ENCODE measurements at regions not wholly inside any gene's neighbourhood (a gene's known extent, or its start where the extent isn't known, plus 50 kb on each side); places are given as distances from the start of the nearest gene placed in this dataset.
"Not testable (repeated sequence)": the region's sequence is repeated elsewhere in the genome, so short reads cannot be mapped to it uniquely, and the experiment has no call there.

DNA sequence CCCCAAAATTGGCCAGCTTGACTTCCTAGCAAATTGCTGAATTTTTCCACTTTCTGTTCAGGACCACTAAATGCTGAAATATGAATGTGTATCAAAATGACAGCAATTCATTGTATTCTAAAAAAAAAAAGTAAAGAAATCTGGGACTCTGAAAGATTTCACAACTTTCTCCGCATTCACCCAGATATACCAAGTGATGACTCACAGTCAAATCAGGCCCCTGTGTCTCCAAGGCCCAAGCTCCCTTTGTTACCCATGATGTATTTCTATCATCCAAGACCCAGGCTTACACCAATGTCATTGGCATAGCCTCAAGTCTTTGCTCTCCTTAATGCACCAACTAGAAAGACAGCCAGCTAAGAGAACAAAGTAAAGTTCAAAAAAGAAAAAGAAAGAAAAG, 493.9 kb downstream of the NTRK2 start:
- Histone ChIP-seq H3K4me1 (no peaks in the 10 kb centered on the region), H3K36me3 (no peaks in the 10 kb centered on the region), H3K27ac (no peak overlapping the region), H3K27me3 (no peaks in the 10 kb centered on the region), H3K4me3 (no peak overlapping the region), H3K9me3 (peaks cover 0 to 9% of the 10 kb centered on the region in 2 donors)
- intact Hi-C loops (cut with DNase I) = no loop called here
- TF ChIP-seq, protein P1, sequence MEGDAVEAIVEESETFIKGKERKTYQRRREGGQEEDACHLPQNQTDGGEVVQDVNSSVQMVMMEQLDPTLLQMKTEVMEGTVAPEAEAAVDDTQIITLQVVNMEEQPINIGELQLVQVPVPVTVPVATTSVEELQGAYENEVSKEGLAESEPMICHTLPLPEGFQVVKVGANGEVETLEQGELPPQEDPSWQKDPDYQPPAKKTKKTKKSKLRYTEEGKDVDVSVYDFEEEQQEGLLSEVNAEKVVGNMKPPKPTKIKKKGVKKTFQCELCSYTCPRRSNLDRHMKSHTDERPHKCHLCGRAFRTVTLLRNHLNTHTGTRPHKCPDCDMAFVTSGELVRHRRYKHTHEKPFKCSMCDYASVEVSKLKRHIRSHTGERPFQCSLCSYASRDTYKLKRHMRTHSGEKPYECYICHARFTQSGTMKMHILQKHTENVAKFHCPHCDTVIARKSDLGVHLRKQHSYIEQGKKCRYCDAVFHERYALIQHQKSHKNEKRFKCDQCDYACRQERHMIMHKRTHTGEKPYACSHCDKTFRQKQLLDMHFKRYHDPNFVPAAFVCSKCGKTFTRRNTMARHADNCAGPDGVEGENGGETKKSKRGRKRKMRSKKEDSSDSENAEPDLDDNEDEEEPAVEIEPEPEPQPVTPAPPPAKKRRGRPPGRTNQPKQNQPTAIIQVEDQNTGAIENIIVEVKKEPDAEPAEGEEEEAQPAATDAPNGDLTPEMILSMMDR (IDR thresholded peaks at IDR 0.05) = no peak
- no peak for DNase-seq (ENCODE audit: low spot score in 2 of 2)

DNA sequence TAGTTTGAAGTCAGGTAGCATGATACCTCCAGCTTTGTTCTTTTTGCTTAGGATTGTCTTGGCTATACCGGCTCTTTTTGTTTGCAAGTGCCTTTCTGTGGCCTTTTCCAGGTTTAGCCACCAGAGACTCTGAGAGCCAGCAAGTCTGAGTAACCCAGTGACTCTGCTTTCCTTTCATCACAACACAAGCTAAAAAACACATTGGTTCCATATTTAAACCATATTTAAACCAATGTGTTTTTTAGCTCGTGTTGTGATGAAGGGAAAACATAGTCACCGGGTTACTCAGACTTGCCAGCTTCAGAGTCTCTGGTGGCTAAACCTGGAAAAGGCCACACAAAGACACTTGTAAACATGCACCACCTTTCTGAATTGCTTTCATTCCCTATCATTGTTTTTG, 493.3 kb downstream of the NTRK2 start:
- Histone ChIP-seq H3K36me3 (no peaks in the 10 kb centered on the region), H3K4me1 (no peaks in the 10 kb centered on the region), H3K27ac (no peak overlapping the region), H3K4me3 (no peak overlapping the region), H3K27me3 (no peaks in the 10 kb centered on the region), H3K9me3 (peaks cover 0 to 9% of the 10 kb centered on the region in 2 donors)
- TF ChIP-seq, protein P1 (IDR thresholded peaks at IDR 0.05) = no peak
- intact Hi-C loops (cut with DNase I) = no loop called here
- DNase-seq (ENCODE audit: low spot score in 2 of 2) = no peak

DNA sequence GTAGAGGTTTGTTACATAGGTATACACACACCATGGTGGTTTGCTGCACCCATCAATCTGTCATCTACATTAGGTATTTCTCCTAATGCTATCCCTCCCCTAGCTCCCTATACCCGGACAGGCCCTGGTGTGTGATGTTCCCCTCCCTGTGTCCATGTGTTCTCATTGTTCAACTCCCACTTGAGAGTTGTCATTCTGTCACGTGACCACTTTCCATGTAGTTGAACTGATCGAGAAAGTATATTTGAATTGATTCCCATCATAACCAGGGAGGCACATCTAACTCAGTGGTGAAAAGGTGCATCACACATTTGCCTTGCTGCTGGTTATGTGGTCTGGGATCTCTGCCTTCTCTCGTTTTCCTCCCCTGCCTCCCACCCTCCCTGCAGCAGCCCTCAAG, 491.4 kb downstream of the NTRK2 start:
- DNase-seq (ENCODE audit: low spot score in 2 of 2); H3K4me1 ChIP-seq; H3K27me3 ChIP-seq; H3K36me3 ChIP-seq; H3K4me3 ChIP-seq; intact Hi-C loops (cut with DNase I); H3K27ac ChIP-seq; H3K9me3 ChIP-seq: not testable (repeated sequence)

DNA sequence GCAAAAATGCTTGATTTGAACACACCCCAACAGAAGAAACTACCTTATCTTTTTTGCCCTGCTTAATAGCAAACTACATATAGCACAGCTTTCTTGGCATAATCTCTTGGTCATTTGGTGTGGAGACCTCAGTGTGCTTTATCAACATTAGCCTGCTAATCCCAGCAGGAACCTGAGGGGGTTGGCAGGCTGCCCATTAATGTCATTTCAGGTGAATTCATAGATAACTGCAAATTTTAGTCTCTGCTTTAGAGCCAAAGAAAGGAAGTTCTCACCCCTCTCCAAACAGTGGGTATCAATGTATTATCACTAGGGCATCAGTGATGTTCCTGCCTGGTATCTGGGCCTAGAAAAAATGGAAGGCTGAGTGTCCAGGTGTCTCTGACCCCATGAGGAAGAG, 489.0 kb downstream of the NTRK2 start:
- H3K4me1 ChIP-seq = no peaks in the 10 kb centered on the region
- TF ChIP-seq, protein P1 (IDR thresholded peaks at IDR 0.05) = no peak
- no peak for DNase-seq (ENCODE audit: low spot score in 2 of 2)
- no peak overlapping the region for H3K4me3 ChIP-seq
- no peaks in the 10 kb centered on the region for H3K27me3 ChIP-seq
- peaks cover 0 to 9% of the 10 kb centered on the region in 2 donors for H3K9me3 ChIP-seq
- intact Hi-C loops (cut with DNase I) = no loop called here
- no peaks in the 10 kb centered on the region for H3K36me3 ChIP-seq
- H3K27ac ChIP-seq = no peak overlapping the region

DNA sequence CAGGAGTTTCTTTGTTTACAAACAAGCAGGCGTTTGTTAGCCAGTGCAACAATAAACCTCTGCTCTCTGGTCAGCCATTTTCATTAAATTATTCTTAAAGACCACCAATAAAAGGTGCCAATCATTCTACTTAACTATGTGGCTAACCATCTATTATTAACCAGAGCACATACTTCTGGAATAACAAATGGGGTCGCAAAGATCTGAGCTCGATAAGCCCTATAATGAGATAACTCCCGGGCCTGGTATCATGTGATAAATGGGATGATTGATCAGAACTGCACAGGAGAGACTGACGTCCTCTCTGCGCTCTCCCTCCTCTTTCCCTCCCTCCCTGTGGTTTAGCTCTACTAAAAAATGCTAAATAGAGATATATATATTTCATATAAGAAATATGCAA, 488.2 kb downstream of the NTRK2 start:
- Histone ChIP-seq H3K27ac (no peak overlapping the region), H3K9me3 (peaks cover 0 to 8% of the 10 kb centered on the region in 2 donors), H3K4me3 (no peak overlapping the region), H3K4me1 (no peaks in the 10 kb centered on the region), H3K36me3 (no peaks in the 10 kb centered on the region), H3K27me3 (no peaks in the 10 kb centered on the region)
- TF ChIP-seq, protein P1 (IDR thresholded peaks at IDR 0.05) = no peak
- DNase-seq (ENCODE audit: low spot score in 2 of 2) = no peak
- intact Hi-C loops (cut with DNase I) = no loop called here

DNA sequence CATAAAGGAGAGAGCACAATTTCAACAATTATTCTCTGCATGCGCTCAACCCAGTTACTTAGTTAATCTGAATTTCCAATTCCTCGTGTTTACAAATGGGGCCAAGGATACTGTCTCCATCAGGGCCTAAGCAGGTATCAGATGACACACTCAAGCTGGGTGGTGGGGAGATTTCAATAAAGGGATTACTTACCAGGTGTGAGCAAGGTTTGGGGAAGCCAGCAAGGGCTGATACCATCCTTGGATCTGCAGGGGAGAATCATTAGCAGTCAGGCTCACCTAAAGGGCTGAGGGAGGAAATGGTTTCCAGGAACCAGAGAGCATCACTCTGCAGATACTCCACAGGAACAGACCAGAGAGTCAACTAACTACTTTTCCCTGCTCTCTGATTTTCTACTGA, 487.1 kb downstream of the NTRK2 start:
- TF ChIP-seq, protein P1 (IDR thresholded peaks at IDR 0.05) = no peak

More for the DNA sequence above, 487.1 kb downstream of the NTRK2 start:
- intact Hi-C loops (cut with DNase I) = no loop called here
- Histone ChIP-seq H3K9me3 (no peaks in the 10 kb centered on the region), H3K27ac (no peak overlapping the region), H3K27me3 (no peaks in the 10 kb centered on the region), H3K4me1 (no peaks in the 10 kb centered on the region), H3K4me3 (no peak overlapping the region), H3K36me3 (no peaks in the 10 kb centered on the region)
- no peak for DNase-seq (ENCODE audit: low spot score in 2 of 2)
